ENCODE measurements at regions not wholly inside any gene's neighbourhood (a gene's known extent, or its start where the extent isn't known, plus 50 kb on each side); places are given as distances from the start of the nearest gene placed in this dataset.

- TF ChIP-seq TAF1 (conservative IDR thresholded peaks at IDR 0.05) (no peak), EGR1 (IDR thresholded peaks at IDR 0.05; ENCODE audit: low read depth in 2 of 2) (no peak), GABPA (IDR thresholded peaks at IDR 0.05 in 1 of 2, conservative IDR thresholded peaks at IDR 0.05 in 1 of 2) (no peak)
These were observed 330.5 kb upstream of the ADGRL2 start for GRCh38 chr1:81470275-81470674.

Data from liver (tissue), 2 donors.